B cell (primary cell): ENCODE measurements at regions not wholly inside any gene's neighbourhood (a gene's known extent, or its start where the extent isn't known, plus 50 kb on each side); places are given as distances from the start of the nearest gene placed in this dataset.

Source experiments
- CTCF ChIP-seq: fragments of 200-600 bp; IDR thresholded peaks from one replicate; pipeline ENCODE4 v1.8.0; 2022; ENCODE audit warnings: antibody characterized with exemption, mild to moderate bottlenecking
- EZH2 ChIP-seq: IDR thresholded peaks from 2 replicates; pipeline ENCODE4 v1.6.1; 2012; ENCODE audit warnings: borderline replicate concordance, low read depth, mild to moderate bottlenecking, moderate library complexity, low read length; ENCODE audit not compliant: insufficient read depth, poor library complexity, severe bottlenecking

DNA sequence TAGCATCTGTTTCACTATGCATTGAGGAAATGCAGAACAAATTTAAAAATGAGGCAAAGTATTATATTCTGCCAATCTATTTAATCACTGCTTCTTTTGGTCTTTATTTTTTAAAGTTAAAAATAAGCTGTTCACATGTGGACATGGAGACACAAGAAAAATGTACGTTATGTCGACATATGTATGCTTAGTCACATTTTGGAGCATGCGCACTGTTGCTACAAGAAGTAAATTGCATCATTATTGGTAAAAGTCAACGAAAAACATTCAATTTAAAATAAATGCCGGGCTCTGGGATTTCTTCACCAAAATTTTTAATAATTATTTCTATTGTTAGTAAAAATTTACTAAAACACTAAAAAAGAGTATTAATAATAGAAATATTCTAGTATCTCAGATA lies 876.3 kb upstream of the CTNND2 start:
- TF ChIP-seq CTCF (no peak), EZH2 (no peak)
